ENCODE measurements at regions not wholly inside any gene's neighbourhood (a gene's known extent, or its start where the extent isn't known, plus 50 kb on each side); places are given as distances from the start of the nearest gene placed in this dataset.

GRCh38 chr4:27117453-27117852 is 256.8 kb downstream of the STIM2 start:
- TF ChIP-seq HDAC2 (IDR thresholded peaks at IDR 0.05), result no peak
- TF ChIP-seq POLR2AphosphoS2 (conservative IDR thresholded peaks at IDR 0.05; ENCODE audit: low read length), result no peak
- no peak for TF ChIP-seq REST (IDR thresholded peaks at IDR 0.05)
- no peak for TF ChIP-seq CBX2 (IDR thresholded peaks at IDR 0.05; ENCODE audit: borderline replicate concordance, low read depth)
- no peak for TF ChIP-seq EHMT2 (IDR thresholded peaks at IDR 0.05; ENCODE audit: low read depth)
- no peak for TF ChIP-seq KDM1A (IDR thresholded peaks at IDR 0.05; ENCODE audit: low read depth)
- TF ChIP-seq USF2 (IDR thresholded peaks at IDR 0.05), result no peak
- no peak for TF ChIP-seq GATA3 (IDR thresholded peaks at IDR 0.05; ENCODE audit: borderline replicate concordance)
- no peak for TF ChIP-seq CTCF (IDR thresholded peaks at IDR 0.05)
- TF ChIP-seq FOSL2 (IDR thresholded peaks at IDR 0.05), result no peak
- no peak for TF ChIP-seq FOSL2 (CRISPR knock-in tag; IDR thresholded peaks at IDR 0.05)
- TF ChIP-seq SREBF2 (IDR thresholded peaks at IDR 0.05), result no peak
- no peak for TF ChIP-seq PHF8 (IDR thresholded peaks at IDR 0.05; ENCODE audit: borderline replicate concordance, low read depth)
